ENCODE measurements at regions not wholly inside any gene's neighbourhood (a gene's known extent, or its start where the extent isn't known, plus 50 kb on each side); places are given as distances from the start of the nearest gene placed in this dataset.

GRCh38 chr5:12690361-12690760, 786.1 kb upstream of the CTNND2 start:
- H3K4me3 ChIP-seq: no peak overlapping the region
- H3K4me1 ChIP-seq: no peaks in the 10 kb centered on the region
- no peaks in the 10 kb centered on the region for H3K36me3 ChIP-seq
- H3K9me3 ChIP-seq: no peaks in the 10 kb centered on the region
- no peak overlapping the region for H3K27ac ChIP-seq
- H3K27me3 ChIP-seq: no peaks in the 10 kb centered on the region
- DNase-seq (ENCODE audit: low spot score): no peak
- TF ChIP-seq CTCF (IDR thresholded peaks at IDR 0.05): no peak

- Histone ChIP-seq H3K9me3 (no peaks in the 10 kb centered on the region), H3K36me3 (no peaks in the 10 kb centered on the region), H3K27me3 (no peaks in the 10 kb centered on the region), H3K4me1 (no peaks in the 10 kb centered on the region), H3K27ac (no peak overlapping the region), H3K4me3 (no peak overlapping the region)
- no peak for DNase-seq (ENCODE audit: low spot score)
- no peak for TF ChIP-seq CTCF (IDR thresholded peaks at IDR 0.05)
Observed at GRCh38 chr5:12683249-12683648, 779.0 kb upstream of the CTNND2 start.

- TF ChIP-seq CTCF (IDR thresholded peaks at IDR 0.05): no peak
Observed at GRCh38 chr5:12679731-12680130, 775.5 kb upstream of the CTNND2 start.

GRCh38 chr5:12675959-12676358, 771.7 kb upstream of the CTNND2 start:
- no peak for TF ChIP-seq CTCF (IDR thresholded peaks at IDR 0.05)
- no peak overlapping the region for H3K4me3 ChIP-seq

More at GRCh38 chr5:12679731-12680130, 775.5 kb upstream of the CTNND2 start:
- Histone ChIP-seq H3K36me3 (no peaks in the 10 kb centered on the region), H3K4me1 (no peaks in the 10 kb centered on the region), H3K27ac (no peak overlapping the region), H3K4me3 (no peak overlapping the region), H3K27me3 (no peaks in the 10 kb centered on the region), H3K9me3 (no peaks in the 10 kb centered on the region)
- DNase-seq (ENCODE audit: low spot score): no peak

GRCh38 chr5:12672141-12672540, 767.9 kb upstream of the CTNND2 start:
- Histone ChIP-seq H3K27me3 (no peaks in the 10 kb centered on the region), H3K9me3 (no peaks in the 10 kb centered on the region), H3K27ac (no peak overlapping the region), H3K4me1 (no peaks in the 10 kb centered on the region), H3K36me3 (no peaks in the 10 kb centered on the region), H3K4me3 (no peak overlapping the region)
- no peak for DNase-seq (ENCODE audit: low spot score)
- no peak for TF ChIP-seq CTCF (IDR thresholded peaks at IDR 0.05)

More at GRCh38 chr5:12675959-12676358, 771.7 kb upstream of the CTNND2 start:
- Histone ChIP-seq H3K27ac (no peak overlapping the region), H3K4me1 (no peaks in the 10 kb centered on the region), H3K9me3 (no peaks in the 10 kb centered on the region), H3K27me3 (no peaks in the 10 kb centered on the region), H3K36me3 (no peaks in the 10 kb centered on the region)
- no peak for DNase-seq (ENCODE audit: low spot score)

- no peaks in the 10 kb centered on the region for H3K9me3 ChIP-seq
Observed at GRCh38 chr5:12669326-12669725, 765.1 kb upstream of the CTNND2 start.

More at GRCh38 chr5:12669326-12669725, 765.1 kb upstream of the CTNND2 start:
- no peak overlapping the region for H3K27ac ChIP-seq
- H3K27me3 ChIP-seq: no peaks in the 10 kb centered on the region
- DNase-seq (ENCODE audit: low spot score): no peak
- no peak overlapping the region for H3K4me3 ChIP-seq
- no peak for TF ChIP-seq CTCF (IDR thresholded peaks at IDR 0.05)
- H3K36me3 ChIP-seq: no peaks in the 10 kb centered on the region
- no peaks in the 10 kb centered on the region for H3K4me1 ChIP-seq
